ENCODE measurements at regions not wholly inside any gene's neighbourhood (a gene's known extent, or its start where the extent isn't known, plus 50 kb on each side); places are given as distances from the start of the nearest gene placed in this dataset.

DNA sequence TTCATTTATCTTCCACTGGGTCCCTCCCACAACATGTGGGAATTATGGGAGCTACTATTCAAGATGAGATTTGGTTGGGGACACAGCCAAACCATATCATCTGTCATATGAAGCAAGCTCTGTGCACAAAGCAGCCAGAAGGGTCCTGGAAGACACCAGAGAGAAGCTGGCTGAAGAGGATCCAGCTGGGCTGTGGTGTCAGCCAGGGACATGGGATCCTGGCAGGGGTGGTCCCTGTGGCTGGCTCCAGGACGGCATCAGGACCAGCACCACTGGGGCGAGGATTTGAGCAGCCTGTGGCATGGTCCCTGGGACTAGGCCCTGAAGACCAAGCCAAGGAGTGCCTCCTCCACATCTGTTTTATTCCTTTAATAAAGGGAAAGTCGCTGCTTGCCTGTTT is 84.8 kb upstream of the HDAC4 start:
- DNase-seq (ENCODE audit: low read depth), result no peak

GRCh38 chr2:239484571-239485355 is 83.9 kb upstream of the HDAC4 start:
- no peak for DNase-seq (ENCODE audit: low read depth)

- no peak for DNase-seq (ENCODE audit: low read depth)
These were observed 82.2 kb upstream of the HDAC4 start for GRCh38 chr2:239482778-239483712.

DNA sequence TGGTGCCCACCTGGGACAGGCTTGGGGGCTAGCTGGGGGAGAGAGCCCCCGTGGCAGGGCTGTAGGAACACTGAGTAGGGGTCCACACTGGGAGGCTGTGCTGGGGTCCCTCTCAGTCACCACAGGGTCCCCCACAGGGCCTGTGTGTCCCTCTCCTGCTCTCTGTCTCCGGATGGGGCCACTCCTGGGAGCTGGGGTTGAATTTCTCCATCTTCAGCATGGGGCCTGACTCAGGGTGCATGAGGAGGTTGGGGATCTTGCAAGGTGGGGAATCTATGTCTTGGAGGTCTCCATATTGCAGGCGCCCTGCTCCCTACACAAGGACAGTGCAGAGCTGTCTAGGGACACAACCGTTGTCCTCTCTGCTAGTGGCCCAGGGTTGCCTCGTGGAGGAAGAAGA is 78.7 kb upstream of the HDAC4 start:
- DNase-seq (ENCODE audit: low read depth), result no peak

DNA sequence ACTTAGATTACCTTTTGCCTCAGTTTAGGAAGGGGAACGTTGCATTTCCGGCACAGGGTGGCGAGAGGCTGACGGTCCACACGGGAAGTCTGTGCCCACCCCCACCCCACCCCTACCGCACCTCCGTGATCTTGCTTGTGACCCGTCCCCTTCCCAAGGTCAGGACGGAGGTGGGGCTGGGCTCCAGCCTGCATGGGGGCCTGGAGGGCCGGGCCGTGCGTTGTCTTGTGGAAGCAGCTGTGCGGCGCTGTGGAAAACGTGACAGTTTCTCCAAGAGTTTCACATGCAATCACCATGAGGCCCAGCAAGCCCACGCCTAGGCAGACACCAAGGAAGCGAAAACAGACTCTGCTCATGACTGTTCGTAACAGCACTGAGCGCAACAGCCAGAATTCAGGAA is 76.8 kb upstream of the HDAC4 start:
- DNase-seq (ENCODE audit: low read depth), result no peak

- DNase-seq (ENCODE audit: low read depth), result no peak
These were observed 76.2 kb upstream of the HDAC4 start for GRCh38 chr2:239476757-239477585.

DNA sequence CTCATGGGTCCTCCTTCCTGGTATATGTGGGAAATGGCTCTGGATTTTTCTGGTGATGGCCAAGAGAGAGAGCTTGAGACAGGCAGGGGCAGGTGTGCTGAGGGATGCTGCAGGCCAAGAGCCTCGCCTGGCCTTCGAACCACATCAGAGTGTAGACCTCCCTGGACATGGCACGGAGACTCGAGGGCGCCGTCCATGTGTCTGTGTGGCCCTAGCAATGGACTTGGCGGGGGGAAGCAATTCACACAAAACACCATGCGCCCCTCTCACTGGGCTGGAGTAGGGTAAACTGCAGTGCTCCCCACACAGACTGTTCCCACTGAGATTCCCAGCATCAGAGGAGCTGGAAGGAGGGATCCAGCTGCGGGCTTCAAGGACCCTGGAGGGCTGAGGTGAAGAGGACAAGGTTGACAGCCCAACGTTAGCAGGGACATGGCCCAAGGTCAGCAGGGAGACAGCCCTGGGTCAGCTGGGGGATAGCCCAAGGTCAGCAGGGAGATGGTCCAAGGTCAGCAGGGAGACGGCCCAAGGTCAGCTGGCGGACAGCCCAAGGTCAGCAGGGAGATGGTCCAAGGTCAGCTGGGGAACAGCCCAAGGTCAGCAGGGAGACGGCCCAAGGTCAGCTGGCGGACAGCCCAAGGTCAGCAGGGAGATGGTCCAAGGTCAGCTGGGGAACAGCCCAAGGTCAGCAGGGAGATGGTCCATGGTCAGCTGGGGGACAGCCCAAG is 75.4 kb upstream of the HDAC4 start:
- DNase-seq (ENCODE audit: low read depth), result no peak

GRCh38 chr2:239475161-239476028 is 74.6 kb upstream of the HDAC4 start:
- no peak for DNase-seq (ENCODE audit: low read depth)

DNA sequence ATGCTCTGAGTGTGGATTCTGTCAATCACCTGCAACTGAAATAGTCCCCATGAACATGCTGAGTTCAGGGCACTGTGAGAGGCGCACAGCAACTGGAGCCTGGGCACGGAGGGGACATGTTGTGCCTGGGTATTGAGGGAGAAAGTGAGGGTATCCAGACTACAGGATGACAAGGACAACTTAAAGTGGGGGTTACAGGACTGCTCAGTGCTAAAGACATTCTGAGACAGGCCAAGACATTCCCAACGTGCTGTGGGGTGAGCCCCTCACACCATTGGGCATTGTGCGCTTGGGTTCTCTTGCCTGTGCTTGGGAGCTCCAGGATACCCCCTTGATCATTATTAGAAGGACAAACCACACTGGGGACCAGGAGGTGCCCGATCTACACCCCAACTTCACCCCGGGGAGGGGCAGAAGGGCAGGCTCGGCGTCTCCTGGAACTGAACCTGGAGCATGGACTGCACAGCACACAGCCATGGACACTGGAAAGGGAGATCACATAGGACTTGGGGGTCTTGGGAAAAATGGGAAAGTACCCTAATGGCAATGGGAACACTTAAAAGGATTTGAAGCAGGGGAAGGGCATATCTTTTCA is 72.5 kb upstream of the HDAC4 start:
- DNase-seq (ENCODE audit: low read depth), result no peak

- no peak for DNase-seq (ENCODE audit: low read depth)
These were observed 71.5 kb upstream of the HDAC4 start for GRCh38 chr2:239472235-239472775.

DNA sequence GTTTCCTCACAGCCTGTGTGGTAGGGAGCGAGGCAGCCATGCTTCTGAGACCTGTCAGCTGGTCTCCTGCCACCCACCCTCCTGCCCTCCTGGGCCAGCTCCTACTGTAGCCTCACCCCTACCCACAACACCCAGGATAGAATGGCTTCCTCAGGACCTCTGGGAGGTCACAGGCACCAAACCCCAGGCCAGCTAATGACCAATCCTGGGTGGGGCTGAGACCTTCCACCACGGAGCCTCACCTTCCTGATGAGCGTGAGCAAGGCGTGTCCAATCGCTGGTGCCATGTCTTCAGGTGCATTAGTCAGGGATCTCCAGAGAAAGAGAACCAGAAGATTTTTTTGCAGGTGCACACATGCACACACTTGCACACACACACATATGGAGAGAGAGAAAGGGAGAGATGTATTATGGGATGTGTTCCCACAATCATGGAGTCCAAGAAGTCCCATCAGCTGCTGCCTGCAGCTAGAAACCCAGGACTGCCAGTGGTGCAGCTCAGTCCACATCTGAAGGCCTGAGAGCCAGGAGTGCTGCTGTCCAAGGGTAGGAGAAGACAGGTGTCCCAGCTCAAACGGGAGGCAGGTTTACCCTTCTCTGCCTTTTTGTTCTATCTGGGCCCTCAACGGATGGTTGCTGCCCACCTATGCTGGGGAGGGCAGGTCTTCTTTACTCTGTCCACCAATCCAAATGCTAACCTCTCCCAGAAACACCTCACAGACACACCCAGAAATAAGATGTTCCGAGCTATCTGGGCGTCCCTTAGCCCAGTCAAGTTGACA is 70.4 kb upstream of the HDAC4 start:
- DNase-seq (ENCODE audit: low read depth), result no peak

DNA sequence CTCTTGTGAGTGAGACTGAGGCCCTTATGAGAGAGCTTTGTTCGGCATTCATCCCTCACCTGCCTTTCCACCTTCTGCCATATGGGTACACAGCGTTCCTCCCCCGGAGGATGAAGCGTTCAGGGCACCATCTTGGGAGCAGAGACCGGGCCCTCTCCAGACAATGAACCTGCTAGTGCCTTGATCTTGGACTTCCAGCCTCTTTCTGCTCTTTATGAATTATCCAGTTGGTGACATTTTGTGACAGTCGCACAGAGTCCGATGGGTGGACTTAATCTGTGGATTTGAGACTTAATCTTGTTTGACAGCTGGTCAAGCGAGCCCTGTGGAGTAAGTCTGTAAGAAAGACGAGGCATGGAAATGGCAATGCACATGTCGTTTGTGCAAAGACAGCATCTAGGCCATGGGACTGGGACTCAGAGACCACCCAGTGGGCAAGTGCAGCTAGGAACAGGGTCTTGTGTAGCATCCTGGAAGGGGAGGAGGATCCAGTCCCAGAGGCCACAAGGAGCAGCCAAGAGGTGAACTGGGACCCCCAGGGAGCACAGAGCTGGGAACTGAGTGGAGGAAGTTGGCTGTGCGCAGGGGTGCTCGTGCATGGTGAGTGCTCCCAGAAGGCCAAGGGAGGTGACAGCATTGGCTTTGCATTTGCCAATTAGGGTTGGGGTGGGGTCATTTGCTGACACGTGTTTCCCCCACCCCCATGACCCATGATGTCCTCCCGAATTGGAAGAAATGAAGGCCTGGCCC is 69.5 kb upstream of the HDAC4 start:
- no peak for DNase-seq (ENCODE audit: low read depth)

DNA sequence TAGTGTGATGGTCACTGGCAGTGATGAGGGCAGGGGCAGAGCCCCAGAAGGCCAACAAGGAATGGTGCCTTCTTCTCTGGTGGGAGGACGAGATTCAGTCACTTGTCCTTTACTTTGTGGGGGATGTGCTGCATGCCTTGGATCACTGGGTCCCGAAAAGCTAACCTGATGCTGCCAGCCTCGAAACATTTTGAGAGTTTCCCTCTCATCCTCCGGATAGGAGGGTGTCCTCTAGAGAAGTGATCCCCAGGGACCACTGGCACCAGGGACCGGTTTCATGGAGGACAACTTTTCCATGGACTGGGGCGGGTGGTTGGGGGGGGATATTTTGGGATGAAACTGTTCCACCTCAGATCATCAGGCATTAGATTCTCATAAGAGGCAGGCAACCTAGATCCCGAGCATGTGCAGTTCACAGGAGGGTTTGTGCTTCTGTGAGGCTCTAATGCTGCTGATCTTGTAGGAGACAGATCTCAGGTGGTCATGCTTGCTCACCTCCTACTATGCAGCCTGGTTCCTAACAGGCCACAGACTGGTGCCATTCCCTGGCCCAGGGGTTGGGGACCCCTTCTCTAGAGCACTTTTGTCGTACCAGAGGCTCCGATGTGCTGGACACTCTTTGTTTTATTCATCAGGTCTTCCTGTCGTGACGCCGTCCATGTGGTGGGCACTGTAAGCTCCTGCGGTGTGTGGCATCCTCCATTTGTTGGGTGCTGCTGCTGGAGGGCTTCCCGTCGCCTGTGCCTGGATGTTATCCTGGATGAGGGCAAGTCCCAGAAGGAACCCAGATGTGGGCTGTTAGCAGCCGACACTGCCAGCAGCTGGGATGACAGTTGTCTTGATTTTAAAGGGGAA is 68.5 kb upstream of the HDAC4 start:
- DNase-seq (ENCODE audit: low read depth), result no peak

DNA sequence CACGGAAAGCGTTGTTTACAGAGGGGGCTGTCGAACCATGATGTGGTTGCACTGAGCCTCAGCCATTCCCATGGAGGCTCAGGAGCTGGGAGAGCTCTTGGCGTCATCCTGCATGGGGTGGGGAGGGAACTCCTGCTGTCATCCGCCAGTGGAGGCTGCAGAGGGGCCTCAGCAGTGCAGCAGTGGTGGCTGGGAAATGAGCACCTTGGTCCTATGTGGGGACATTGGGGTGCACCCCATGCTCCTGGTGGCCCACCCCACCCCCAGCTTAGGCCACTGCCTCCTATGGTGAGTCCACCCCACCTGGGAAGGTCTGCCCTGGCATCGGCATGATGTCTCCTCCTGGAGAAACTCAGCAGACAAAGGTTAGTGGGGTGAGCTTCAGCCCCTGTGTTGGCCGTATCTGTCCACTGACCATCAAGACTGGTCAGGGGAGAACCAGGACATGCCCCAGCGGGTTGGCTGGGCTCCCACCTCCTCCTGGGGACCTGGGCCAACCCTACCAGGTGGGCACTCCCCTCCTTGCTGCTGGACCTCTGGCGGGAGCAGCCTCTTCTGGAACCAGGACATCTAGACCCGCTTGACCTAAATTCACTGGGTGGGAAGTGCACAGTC is 67.8 kb upstream of the HDAC4 start:
- no peak for DNase-seq (ENCODE audit: low read depth)

GRCh38 chr2:239467956-239468490 is 67.2 kb upstream of the HDAC4 start:
- DNase-seq (ENCODE audit: low read depth), result no peak

DNA sequence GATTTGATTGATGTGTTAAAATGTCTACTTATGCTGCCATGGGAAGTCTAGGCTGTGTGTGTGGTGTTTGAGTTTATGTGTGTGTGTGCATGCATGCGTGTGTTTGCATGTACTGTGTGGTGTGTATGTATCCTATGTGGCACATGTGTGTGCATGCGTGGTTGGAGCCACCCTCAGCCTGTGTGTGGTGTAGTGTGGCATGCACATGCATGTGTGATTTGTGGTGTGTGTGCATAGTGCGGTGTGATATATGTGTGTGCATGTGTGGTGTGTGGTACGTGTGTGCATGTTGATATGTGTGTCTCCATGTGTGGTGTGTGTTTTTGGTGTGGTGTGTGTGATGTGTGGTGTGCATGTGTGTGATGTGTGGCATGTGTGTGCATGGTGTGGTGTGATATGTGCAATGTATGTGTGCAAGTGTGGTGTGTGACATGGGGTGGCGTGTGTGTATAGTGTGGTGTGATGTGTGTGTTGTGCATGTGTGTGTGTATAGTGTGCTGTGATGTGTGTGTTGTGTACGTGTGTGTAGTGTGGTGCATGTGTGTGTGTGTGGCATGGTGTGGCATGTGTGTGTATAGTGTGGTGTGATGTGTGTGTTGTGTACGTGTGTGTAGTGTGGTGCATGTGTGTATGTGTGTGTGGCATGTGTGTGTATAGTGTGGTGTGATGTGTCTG is 66.6 kb upstream of the HDAC4 start:
- no peak for DNase-seq (ENCODE audit: low read depth)
